PC-9 (cell line): ENCODE measurements at regions not wholly inside any gene's neighbourhood (a gene's known extent, or its start where the extent isn't known, plus 50 kb on each side); places are given as distances from the start of the nearest gene placed in this dataset.
"Not testable (repeated sequence)": the region's sequence is repeated elsewhere in the genome, so short reads cannot be mapped to it uniquely, and the experiment has no call there.

Experiments used
- BruUV-seq: library from RNA; stranded (reverse); fragments of 400-500 nt; replicated peaks from 2 replicates; lab custom pipeline; 2021; lab: Mats Ljungman, UMichigan
- CTCF ChIA-PET: fragments of 300-600 bp; sonication (Branson Sonifier 250); formaldehyde crosslinking; loops from one replicate; lab custom pipeline; 2022; ENCODE audit warnings: antibody characterized with exemption; lab: Charles Lee
- POLR2A ChIA-PET: fragments of 300-600 bp; sonication (Branson Sonifier 250); formaldehyde crosslinking; loops from one replicate; lab custom pipeline; 2022; ENCODE audit warnings: antibody characterized with exemption; ENCODE audit not compliant: unreplicated experiment; lab: Charles Lee
- DNase-seq, 2 experiments: peaks; one replicate each; pipeline versions ENCODE4 v3.0.0 to v3.0.0-alpha.2; 2015 to 2022; ENCODE audit warnings: mixed read lengths in 1 of 2
- H2AFZ ChIP-seq: fragments of 200-600 bp; sonication (generic); 2 replicates; pipeline ENCODE4 v1.8.1; 2017; ENCODE audit warnings: antibody characterized with exemption
- H3F3A ChIP-seq: fragments of 200-600 bp; sonication (generic); 2 replicates; pipeline ENCODE4 v1.8.1; 2017; ENCODE audit warnings: antibody characterized with exemption, mild to moderate bottlenecking, low read depth; ENCODE audit not compliant: insufficient read depth
- H3K27ac ChIP-seq: fragments of 200-600 bp; sonication (generic); 2 replicates; pipeline ENCODE4 v1.6.1; 2016; ENCODE audit warnings: mixed run types
- H3K27me3 ChIP-seq: fragments of 200-600 bp; sonication (generic); 2 replicates; pipeline ENCODE4 v1.6.1; 2016; ENCODE audit warnings: low read depth, mixed run types; ENCODE audit not compliant: insufficient read depth
- H3K36me3 ChIP-seq: fragments of 200-600 bp; sonication (generic); 2 replicates; pipeline ENCODE4 v1.6.1; 2016; ENCODE audit warnings: low read depth, mixed run types
- H3K4me1 ChIP-seq: fragments of 200-600 bp; sonication (generic); replicated peaks from 2 replicates; pipeline ENCODE4 v1.6.1; 2016; ENCODE audit warnings: mixed run types; ENCODE audit not compliant: insufficient read depth
- H3K4me2 ChIP-seq: fragments of 200-600 bp; sonication (generic); 2 replicates; pipeline ENCODE4 v1.6.1; 2017; ENCODE audit warnings: mixed run types
- H3K4me3 ChIP-seq: fragments of 200-600 bp; sonication (generic); 2 replicates; pipeline ENCODE4 v1.6.1; 2016; ENCODE audit warnings: mixed run types
- H3K79me2 ChIP-seq: fragments of 200-600 bp; sonication (generic); 2 replicates; pipeline ENCODE4 v1.6.1; 2017; ENCODE audit warnings: low read depth, mixed run types
- H3K9me2 ChIP-seq: fragments of 200-600 bp; sonication (generic); 2 replicates; pipeline ENCODE4 v1.8.1; 2017; ENCODE audit warnings: mild to moderate bottlenecking; ENCODE audit not compliant: insufficient read depth
- H3K9me3 ChIP-seq: fragments of 200-600 bp; sonication (generic); 2 replicates; pipeline ENCODE4 v1.8.1; 2016; ENCODE audit warnings: low read depth; ENCODE audit not compliant: insufficient read depth
- H4K20me1 ChIP-seq: fragments of 200-600 bp; sonication (generic); 2 replicates; pipeline ENCODE4 v1.8.1; 2017; ENCODE audit not compliant: insufficient read depth
- CTCF ChIP-seq: fragments of 200-600 bp; sonication (generic); conservative IDR thresholded peaks from 2 replicates; pipeline ENCODE4 v1.6.1; 2017; ENCODE audit warnings: mixed run types, antibody characterized with exemption, mild to moderate bottlenecking, moderate library complexity
- EZH2 ChIP-seq: fragments of 200-600 bp; sonication (generic); IDR thresholded peaks from 2 replicates; pipeline ENCODE4 v1.8.0; 2017; ENCODE audit warnings: antibody characterized with exemption, low read depth
- intact Hi-C: fragments of 100-400 bp; cut with micrococcal nuclease; formaldehyde crosslinking; loops from one replicate; pipeline ENCODE4 v1.10.0; 2022; ENCODE audit not compliant: unreplicated experiment

- Histone ChIP-seq H3K4me2 (no peak overlapping the region), H3K27ac (no peak overlapping the region), H4K20me1 (no peaks in the 10 kb centered on the region), H3K9me2 (no peaks in the 10 kb centered on the region), H3K4me1 (no peaks in the 10 kb centered on the region), H3K9me3 (no peaks in the 10 kb centered on the region), H3K36me3 (no peaks in the 10 kb centered on the region), H3K79me2 (no peaks in the 10 kb centered on the region), H3F3A (no peaks in the 10 kb centered on the region), H3K4me3 (no peak overlapping the region), H3K27me3 (no peaks in the 10 kb centered on the region), H2AFZ (no peak overlapping the region)
- TF ChIP-seq CTCF (no peak), EZH2 (no peak)
- POLR2A ChIA-PET = no interaction called here
- DNase-seq = no peak
- CTCF ChIA-PET = no interaction called here
- intact Hi-C loops = no loop called here
- no TSS peak for BruUV-seq
These were observed 884.5 kb upstream of the EPHA5 start for GRCh38 chr4:66554826-66555225.

GRCh38 chr4:66545301-66545700 is 875.0 kb upstream of the EPHA5 start:
- H3F3A ChIP-seq, H3K27ac ChIP-seq, BruUV-seq, H3K4me1 ChIP-seq, intact Hi-C loops, CTCF ChIA-PET, H4K20me1 ChIP-seq, H3K4me2 ChIP-seq, H3K4me3 ChIP-seq, H3K9me3 ChIP-seq, H3K9me2 ChIP-seq, POLR2A ChIA-PET, H3K79me2 ChIP-seq, DNase-seq, H3K27me3 ChIP-seq, H2AFZ ChIP-seq, H3K36me3 ChIP-seq: not testable (repeated sequence)

- no peak for DNase-seq
- Histone ChIP-seq H3K27me3 (no peaks in the 10 kb centered on the region), H3K4me3 (no peak overlapping the region), H4K20me1 (no peaks in the 10 kb centered on the region), H3K36me3 (no peaks in the 10 kb centered on the region), H3K9me3 (no peaks in the 10 kb centered on the region), H3F3A (no peaks in the 10 kb centered on the region), H3K79me2 (no peaks in the 10 kb centered on the region), H3K4me2 (no peak overlapping the region), H3K27ac (no peak overlapping the region), H2AFZ (no peak overlapping the region), H3K9me2 (no peaks in the 10 kb centered on the region), H3K4me1 (no peaks in the 10 kb centered on the region)
- intact Hi-C loops = no loop called here
- POLR2A ChIA-PET = no interaction called here
- CTCF ChIA-PET = no interaction called here
- no TSS peak for BruUV-seq
- TF ChIP-seq EZH2 = no peak
- TF ChIP-seq CTCF = no peak
These were observed 874.0 kb upstream of the EPHA5 start for GRCh38 chr4:66544281-66544680.

GRCh38 chr4:66539745-66540144 is 869.5 kb upstream of the EPHA5 start:
- no peaks in the 10 kb centered on the region for H3K27me3 ChIP-seq
- no peaks in the 10 kb centered on the region for H4K20me1 ChIP-seq
- H3K4me2 ChIP-seq = no peak overlapping the region
- CTCF ChIA-PET = no interaction called here
- no peaks in the 10 kb centered on the region for H3K4me1 ChIP-seq
- no peaks in the 10 kb centered on the region for H3K36me3 ChIP-seq
- no peak overlapping the region for H2AFZ ChIP-seq
- no peak overlapping the region for H3K4me3 ChIP-seq
- no peaks in the 10 kb centered on the region for H3K9me3 ChIP-seq
- intact Hi-C loops = no loop called here
- no peak for DNase-seq
- no peaks in the 10 kb centered on the region for H3K79me2 ChIP-seq
- H3F3A ChIP-seq = no peaks in the 10 kb centered on the region
- no peaks in the 10 kb centered on the region for H3K9me2 ChIP-seq
- no TSS peak for BruUV-seq
- POLR2A ChIA-PET = no interaction called here
- H3K27ac ChIP-seq = no peak overlapping the region
- TF ChIP-seq EZH2 (no peak), CTCF (no peak)
